ENCODE measurements at regions not wholly inside any gene's neighbourhood (a gene's known extent, or its start where the extent isn't known, plus 50 kb on each side); places are given as distances from the start of the nearest gene placed in this dataset.

- Mint-ChIP-seq H3K4me3 (no peak overlapping the region), H3K4me1 (peaks cover 16% of the 10 kb centered on the region), H3K9me3 (no peaks in the 10 kb centered on the region), H3K27ac (no peak overlapping the region), H3K27me3 (ENCODE audit: insufficient read depth, low read depth, poor library complexity) (peaks cover 11% of the 10 kb centered on the region), H3K36me3 (ENCODE audit: low read depth) (no peaks in the 10 kb centered on the region)
- Histone ChIP-seq H3K27ac (ENCODE audit: low read depth) (no peak overlapping the region), H3K27me3 (ENCODE audit: insufficient read depth) (peaks cover 9% of the 10 kb centered on the region; the same call in 1 of the 2 replicates), H3K4me3 (no peak overlapping the region), H3K79me2 (replicated peaks; ENCODE audit: insufficient read depth) (0 out of 2 replicates have a peak, but pooled peaks cover 3% of the 10 kb centered on the region), H3K4me2 (no peak overlapping the region), H4K20me1 (replicated peaks; ENCODE audit: insufficient read depth) (peaks cover 7% of the 10 kb centered on the region; the same call in 1 of the 2 replicates), H3F3A (replicated peaks; ENCODE audit: low read depth) (no peaks in the 10 kb centered on the region), H3K9me2 (ENCODE audit: insufficient read depth) (no peaks in the 10 kb centered on the region), H3K36me3 (ENCODE audit: insufficient read depth) (no peaks in the 10 kb centered on the region), H3K4me1 (ENCODE audit: insufficient read depth) (peaks cover 9% of the 10 kb centered on the region; the same call in 1 of the 2 replicates), H2AFZ (no peak overlapping the region)
- ATAC-seq: no peak
- TF ChIP-seq EZH2 (IDR thresholded peaks at IDR 0.05; ENCODE audit: low read depth, unreplicated experiment) (no peak), ZNF331 (CRISPR knock-in tag; IDR thresholded peaks at IDR 0.05; ENCODE audit: low read depth) (no peak), REST (IDR thresholded peaks at IDR 0.05; ENCODE audit: unreplicated experiment) (no peak), NANOG (IDR thresholded peaks at IDR 0.05; ENCODE audit: borderline replicate concordance) (no peak), CREB1 (CRISPR knock-in tag; IDR thresholded peaks at IDR 0.05; ENCODE audit: low read depth) (no peak), CTCF (conservative IDR thresholded peaks at IDR 0.05; ENCODE audit: low read depth in 2 of 2) (no peak), ZNF114 (CRISPR knock-in tag; IDR thresholded peaks at IDR 0.05) (no peak), ZNF462 (CRISPR knock-in tag; IDR thresholded peaks at IDR 0.05) (no peak), JUNB (IDR thresholded peaks at IDR 0.05; ENCODE audit: unreplicated experiment) (no peak)
- DNase-seq (ENCODE audit: low spot score): no peak
Observed at GRCh38 chr3:14597266-14597665, 54.3 kb upstream of the CCDC174 start.
